Activated T-helper 1 cell treated with anti-CD3 and anti-CD28 coated beads, Interleukin-12 subunit alpha, Interleukin-12 subunit beta, Interleukin-2, Interleukin-4 antibody, amounts not matched to agents 30 ng/mL and 10 ng/mL and 1 ng/mL, durations not matched to agents 14 hours and 24 hours and 36 hours (primary cell): ENCODE measurements at regions not wholly inside any gene's neighbourhood (a gene's known extent, or its start where the extent isn't known, plus 50 kb on each side); places are given as distances from the start of the nearest gene placed in this dataset.

Source experiments
- DNase-seq: peaks from one replicate; pipeline ENCODE4 v3.0.0; 2021; ENCODE audit warnings: low spot score
- H3K27ac Mint-ChIP-seq: one replicate; pipeline ENCODE4 v1.8.0; 2021; ENCODE audit warnings: mild to moderate bottlenecking, mixed read lengths
- H3K27me3 Mint-ChIP-seq: one replicate; pipeline ENCODE4 v1.8.0; 2022; ENCODE audit warnings: mild to moderate bottlenecking, moderate library complexity, mixed read lengths; ENCODE audit not compliant: insufficient read depth
- H3K36me3 Mint-ChIP-seq: one replicate; pipeline ENCODE4 v1.8.0; 2021; ENCODE audit warnings: low read depth, mixed read lengths
- H3K4me1 Mint-ChIP-seq: one replicate; pipeline ENCODE4 v1.8.0; 2021; ENCODE audit warnings: low read depth, mixed read lengths
- H3K4me3 Mint-ChIP-seq: one replicate; pipeline ENCODE4 v1.8.0; 2021; ENCODE audit warnings: mild to moderate bottlenecking, moderate library complexity, mixed read lengths
- H3K9me3 Mint-ChIP-seq: one replicate; pipeline ENCODE4 v1.8.0; 2021; ENCODE audit warnings: mixed read lengths
- intact Hi-C: fragments of 100-400 bp; cut with micrococcal nuclease; formaldehyde crosslinking; loops from one replicate; pipeline ENCODE4 v1.15.1; 2024

GRCh38 chr17:71224824-71225575, 895.8 kb upstream of the SOX9 start:
- DNase-seq: no peak
- Mint-ChIP-seq H3K36me3 (no peaks in the 10 kb centered on the region), H3K4me3 (no peak overlapping the region)

GRCh38 chr17:71227841-71228240, 893.0 kb upstream of the SOX9 start:
- no peak for DNase-seq
- intact Hi-C loops: loop anchor here (10.0 kb wide), 1 partner anchor 57 kb away; no protein-coding TSS in a partner anchor
- H3K4me3 Mint-ChIP-seq: no peak overlapping the region

More at GRCh38 chr17:71224824-71225575, 895.8 kb upstream of the SOX9 start:
- intact Hi-C loops: loop anchor here (10.0 kb wide), 1 partner anchor 60 kb away; no protein-coding TSS in a partner anchor
- Mint-ChIP-seq H3K27me3 (no peaks in the 10 kb centered on the region), H3K27ac (no peak overlapping the region), H3K4me1 (no peaks in the 10 kb centered on the region), H3K9me3 (no peaks in the 10 kb centered on the region)

DNA sequence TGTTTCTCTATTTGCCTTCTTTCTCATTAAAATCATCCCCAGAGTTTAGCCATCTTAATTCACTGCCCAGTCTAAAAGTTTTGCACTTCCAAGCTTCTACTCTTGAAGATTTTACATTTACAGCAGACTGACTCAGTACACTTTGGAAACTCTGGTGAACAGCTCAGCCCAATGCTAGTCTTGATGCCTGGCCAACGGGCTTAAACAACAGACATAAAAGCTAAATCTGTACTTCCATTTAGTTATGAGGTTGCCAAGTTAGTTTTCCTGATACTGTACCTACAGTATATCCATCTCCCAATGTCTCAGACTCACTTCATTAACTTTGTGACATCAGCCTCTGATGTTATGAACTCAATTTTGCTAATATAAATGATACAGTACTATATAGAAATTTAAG, 891.8 kb upstream of the SOX9 start:
- no peak for DNase-seq
- no peaks in the 10 kb centered on the region for H3K36me3 Mint-ChIP-seq
- peaks cover 24% of the 10 kb centered on the region for H3K9me3 Mint-ChIP-seq
- no peaks in the 10 kb centered on the region for H3K4me1 Mint-ChIP-seq
- no peak overlapping the region for H3K4me3 Mint-ChIP-seq
- no peaks in the 10 kb centered on the region for H3K27me3 Mint-ChIP-seq
- no peak overlapping the region for H3K27ac Mint-ChIP-seq
- intact Hi-C loops: loop anchor here (10.0 kb wide), 1 partner anchor 56 kb away; no protein-coding TSS in a partner anchor

More at GRCh38 chr17:71227841-71228240, 893.0 kb upstream of the SOX9 start:
- Mint-ChIP-seq H3K4me1 (no peaks in the 10 kb centered on the region), H3K27me3 (no peaks in the 10 kb centered on the region), H3K36me3 (no peaks in the 10 kb centered on the region), H3K9me3 (peaks cover 19% of the 10 kb centered on the region), H3K27ac (no peak overlapping the region)

DNA sequence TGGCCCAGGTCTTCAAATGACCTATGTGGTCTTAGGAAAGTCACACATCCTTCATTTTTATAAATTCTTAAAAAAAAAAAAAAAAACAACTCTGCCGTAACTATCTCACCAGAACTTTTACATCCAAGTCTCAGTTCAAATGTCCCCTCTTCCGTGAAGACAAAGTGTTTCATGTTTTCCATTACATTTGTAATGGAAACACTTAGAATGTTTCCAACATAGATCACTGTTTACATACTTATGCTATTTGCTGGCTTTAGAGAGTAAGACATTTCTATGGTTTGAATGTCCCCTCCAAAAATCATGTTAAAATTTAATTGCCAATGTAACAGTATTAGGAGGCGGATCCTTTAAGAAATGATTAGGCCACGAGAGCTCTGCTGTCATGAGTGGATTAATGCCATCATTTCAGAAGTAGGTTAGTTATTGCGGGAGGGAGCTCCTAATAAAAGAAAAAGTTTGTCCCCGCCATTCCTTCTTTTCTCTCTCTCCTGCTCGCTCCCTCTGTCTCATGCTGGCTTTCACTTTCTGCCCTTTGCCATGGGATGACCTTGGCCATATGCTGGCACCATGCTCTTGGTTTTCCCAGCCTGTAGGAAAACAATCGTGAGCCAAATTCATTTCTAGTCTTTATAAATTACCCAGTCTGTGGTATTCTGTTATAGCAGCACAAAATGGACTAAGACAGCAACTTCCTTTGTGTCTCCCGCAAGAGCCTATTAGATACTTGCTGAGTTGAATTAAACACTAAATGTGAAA, 887.8 kb upstream of the SOX9 start:
- intact Hi-C loops: no loop called here
- Mint-ChIP-seq H3K9me3 (peaks cover 24% of the 10 kb centered on the region), H3K27ac (no peak overlapping the region), H3K27me3 (no peaks in the 10 kb centered on the region), H3K36me3 (no peaks in the 10 kb centered on the region), H3K4me3 (no peak overlapping the region), H3K4me1 (no peaks in the 10 kb centered on the region)
- no peak for DNase-seq

GRCh38 chr17:71234349-71234748, 886.5 kb upstream of the SOX9 start:
- intact Hi-C loops: no loop called here
- no peak overlapping the region for H3K27ac Mint-ChIP-seq
- peaks cover 24% of the 10 kb centered on the region for H3K9me3 Mint-ChIP-seq
- no peak overlapping the region for H3K4me3 Mint-ChIP-seq
- no peaks in the 10 kb centered on the region for H3K4me1 Mint-ChIP-seq
- no peaks in the 10 kb centered on the region for H3K36me3 Mint-ChIP-seq
- no peaks in the 10 kb centered on the region for H3K27me3 Mint-ChIP-seq
- no peak for DNase-seq

GRCh38 chr17:71237903-71238538, 882.8 kb upstream of the SOX9 start:
- H3K4me3 Mint-ChIP-seq: no peak overlapping the region
- intact Hi-C loops: no loop called here
- no peaks in the 10 kb centered on the region for H3K27me3 Mint-ChIP-seq
- no peaks in the 10 kb centered on the region for H3K36me3 Mint-ChIP-seq
- DNase-seq: no peak
- no peaks in the 10 kb centered on the region for H3K4me1 Mint-ChIP-seq
- peaks cover 3% of the 10 kb centered on the region for H3K9me3 Mint-ChIP-seq
- H3K27ac Mint-ChIP-seq: no peak overlapping the region

GRCh38 chr17:71247441-71248015, 873.3 kb upstream of the SOX9 start:
- no peak overlapping the region for H3K4me3 Mint-ChIP-seq
- no peaks in the 10 kb centered on the region for H3K4me1 Mint-ChIP-seq
- H3K27ac Mint-ChIP-seq: no peak overlapping the region
- no peaks in the 10 kb centered on the region for H3K36me3 Mint-ChIP-seq
- no peaks in the 10 kb centered on the region for H3K27me3 Mint-ChIP-seq
- H3K9me3 Mint-ChIP-seq: peaks cover 16% of the 10 kb centered on the region
- no peak for DNase-seq
- intact Hi-C loops: no loop called here

DNA sequence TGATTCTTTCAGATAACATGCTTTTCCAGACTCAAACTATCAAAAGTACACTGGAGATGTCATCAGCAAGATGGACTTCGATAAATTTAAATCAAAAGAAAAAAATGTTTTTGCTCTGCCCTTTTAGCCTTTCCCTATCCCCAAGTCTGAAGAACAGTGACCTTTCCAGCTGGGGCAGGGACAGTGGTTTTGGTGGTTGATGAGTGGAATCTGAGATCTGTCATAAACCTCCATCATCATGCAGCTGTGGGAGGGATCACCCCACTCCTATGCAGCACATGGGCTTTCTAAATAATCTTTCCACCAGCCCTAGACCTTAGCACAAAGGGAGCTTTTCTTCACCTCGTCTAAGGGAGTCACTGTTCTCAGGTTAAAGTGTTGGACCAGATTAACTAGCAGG, 869.5 kb upstream of the SOX9 start:
- peaks cover 9% of the 10 kb centered on the region for H3K9me3 Mint-ChIP-seq
- DNase-seq: no peak

GRCh38 chr17:71251951-71252350, 868.9 kb upstream of the SOX9 start:
- no peak overlapping the region for H3K4me3 Mint-ChIP-seq
- no peaks in the 10 kb centered on the region for H3K36me3 Mint-ChIP-seq
- no peak for DNase-seq
- intact Hi-C loops: no loop called here
- H3K9me3 Mint-ChIP-seq: peaks cover 7% of the 10 kb centered on the region
- H3K27ac Mint-ChIP-seq: no peak overlapping the region
- no peaks in the 10 kb centered on the region for H3K27me3 Mint-ChIP-seq
- H3K4me1 Mint-ChIP-seq: no peaks in the 10 kb centered on the region

More for the DNA sequence above, 869.5 kb upstream of the SOX9 start:
- H3K4me3 Mint-ChIP-seq: no peak overlapping the region
- H3K4me1 Mint-ChIP-seq: no peaks in the 10 kb centered on the region
- H3K36me3 Mint-ChIP-seq: no peaks in the 10 kb centered on the region
- no peak overlapping the region for H3K27ac Mint-ChIP-seq
- no peaks in the 10 kb centered on the region for H3K27me3 Mint-ChIP-seq
- intact Hi-C loops: no loop called here

- no peaks in the 10 kb centered on the region for H3K27me3 Mint-ChIP-seq
- peaks cover 7% of the 10 kb centered on the region for H3K9me3 Mint-ChIP-seq
- no peaks in the 10 kb centered on the region for H3K36me3 Mint-ChIP-seq
- H3K4me3 Mint-ChIP-seq: no peak overlapping the region
- no peak overlapping the region for H3K27ac Mint-ChIP-seq
- intact Hi-C loops: no loop called here
- no peaks in the 10 kb centered on the region for H3K4me1 Mint-ChIP-seq
- no peak for DNase-seq
Observed at GRCh38 chr17:71252436-71252835, 868.4 kb upstream of the SOX9 start.

- intact Hi-C loops: no loop called here
- no peak for DNase-seq
- H3K4me1 Mint-ChIP-seq: no peaks in the 10 kb centered on the region
- H3K27ac Mint-ChIP-seq: no peak overlapping the region
- H3K27me3 Mint-ChIP-seq: no peaks in the 10 kb centered on the region
- H3K9me3 Mint-ChIP-seq: peaks cover 7% of the 10 kb centered on the region
- H3K36me3 Mint-ChIP-seq: no peaks in the 10 kb centered on the region
- H3K4me3 Mint-ChIP-seq: no peak overlapping the region
Observed at GRCh38 chr17:71257096-71257495, 863.7 kb upstream of the SOX9 start.

GRCh38 chr17:71260366-71260940, 860.4 kb upstream of the SOX9 start:
- Mint-ChIP-seq H3K4me3 (no peak overlapping the region), H3K36me3 (no peaks in the 10 kb centered on the region), H3K9me3 (peaks cover 17% of the 10 kb centered on the region), H3K27ac (no peak overlapping the region), H3K4me1 (no peaks in the 10 kb centered on the region), H3K27me3 (no peaks in the 10 kb centered on the region)
- DNase-seq: no peak
- intact Hi-C loops: no loop called here
